ENCODE measurements at regions not wholly inside any gene's neighbourhood (a gene's known extent, or its start where the extent isn't known, plus 50 kb on each side); places are given as distances from the start of the nearest gene placed in this dataset.

DNA sequence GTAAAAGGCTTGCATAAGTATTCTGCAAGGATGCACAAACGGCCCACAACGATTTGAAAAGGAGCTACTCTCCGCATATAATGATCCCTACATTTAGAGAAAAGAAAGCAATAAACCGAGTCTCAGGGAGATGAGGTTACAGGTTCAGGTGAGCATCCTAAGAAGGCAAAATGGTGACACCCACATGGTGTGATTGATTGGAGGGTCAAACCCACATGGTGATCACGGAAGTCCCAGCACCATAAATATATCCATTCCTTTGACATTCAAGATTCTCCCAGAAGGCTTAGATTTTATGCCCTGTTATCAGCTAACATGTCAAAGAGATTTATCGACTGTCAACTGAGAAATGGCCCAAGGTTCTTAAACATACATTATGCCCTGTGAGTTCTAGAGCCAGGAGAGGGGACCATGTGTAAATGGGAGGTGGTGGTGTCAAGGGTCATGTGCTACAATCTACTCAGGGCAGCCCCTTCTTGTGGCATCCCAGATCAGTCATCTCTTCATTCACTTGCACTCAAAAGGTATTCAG is 282.2 kb downstream of the EMP1 start:
- TF ChIP-seq, protein P1, sequence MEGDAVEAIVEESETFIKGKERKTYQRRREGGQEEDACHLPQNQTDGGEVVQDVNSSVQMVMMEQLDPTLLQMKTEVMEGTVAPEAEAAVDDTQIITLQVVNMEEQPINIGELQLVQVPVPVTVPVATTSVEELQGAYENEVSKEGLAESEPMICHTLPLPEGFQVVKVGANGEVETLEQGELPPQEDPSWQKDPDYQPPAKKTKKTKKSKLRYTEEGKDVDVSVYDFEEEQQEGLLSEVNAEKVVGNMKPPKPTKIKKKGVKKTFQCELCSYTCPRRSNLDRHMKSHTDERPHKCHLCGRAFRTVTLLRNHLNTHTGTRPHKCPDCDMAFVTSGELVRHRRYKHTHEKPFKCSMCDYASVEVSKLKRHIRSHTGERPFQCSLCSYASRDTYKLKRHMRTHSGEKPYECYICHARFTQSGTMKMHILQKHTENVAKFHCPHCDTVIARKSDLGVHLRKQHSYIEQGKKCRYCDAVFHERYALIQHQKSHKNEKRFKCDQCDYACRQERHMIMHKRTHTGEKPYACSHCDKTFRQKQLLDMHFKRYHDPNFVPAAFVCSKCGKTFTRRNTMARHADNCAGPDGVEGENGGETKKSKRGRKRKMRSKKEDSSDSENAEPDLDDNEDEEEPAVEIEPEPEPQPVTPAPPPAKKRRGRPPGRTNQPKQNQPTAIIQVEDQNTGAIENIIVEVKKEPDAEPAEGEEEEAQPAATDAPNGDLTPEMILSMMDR (IDR thresholded peaks at IDR 0.05): no peak
- TF ChIP-seq POLR2AphosphoS5 (IDR thresholded peaks at IDR 0.05) (no peak), POLR2A (IDR thresholded peaks at IDR 0.05) (no peak), EP300 (IDR thresholded peaks at IDR 0.05) (no peak)
